RWPE1 (cell line): ENCODE measurements at regions not wholly inside any gene's neighbourhood (a gene's known extent, or its start where the extent isn't known, plus 50 kb on each side); places are given as distances from the start of the nearest gene placed in this dataset.
A peak's percentile ranks its signal among the peaks of the same experiment; 100 is the strongest.

Experiments used
- CTCF ChIA-PET: fragments of 350-600 bp; sonication (Branson Sonifier 250); formaldehyde crosslinking; extraction: SDS; loops from one replicate; lab custom pipeline; 2021; lab: Yijun Ruan, JAX
- POLR2A ChIA-PET: fragments of 400-600 bp; formaldehyde crosslinking; extraction: SDS; loops from one replicate; lab custom pipeline; 2020; ENCODE audit warnings: antibody characterized with exemption; ENCODE audit not compliant: low non-redundant PET; lab: Yijun Ruan, JAX
- DNase-seq: peaks from one replicate; pipeline ENCODE4 v3.0.0; 2012; ENCODE audit warnings: low spot score
- H3K27ac ChIP-seq: fragments of 450-650 bp; 2 replicates; pipeline ENCODE4 v1.5.1; 2017
- TF ChIP-seq, protein P1 (sequence below): fragments of 450-650 bp; conservative IDR thresholded peaks from 2 replicates; pipeline ENCODE4 v1.5.1; 2017; ENCODE audit warnings: low read depth, mild to moderate bottlenecking

DNA sequence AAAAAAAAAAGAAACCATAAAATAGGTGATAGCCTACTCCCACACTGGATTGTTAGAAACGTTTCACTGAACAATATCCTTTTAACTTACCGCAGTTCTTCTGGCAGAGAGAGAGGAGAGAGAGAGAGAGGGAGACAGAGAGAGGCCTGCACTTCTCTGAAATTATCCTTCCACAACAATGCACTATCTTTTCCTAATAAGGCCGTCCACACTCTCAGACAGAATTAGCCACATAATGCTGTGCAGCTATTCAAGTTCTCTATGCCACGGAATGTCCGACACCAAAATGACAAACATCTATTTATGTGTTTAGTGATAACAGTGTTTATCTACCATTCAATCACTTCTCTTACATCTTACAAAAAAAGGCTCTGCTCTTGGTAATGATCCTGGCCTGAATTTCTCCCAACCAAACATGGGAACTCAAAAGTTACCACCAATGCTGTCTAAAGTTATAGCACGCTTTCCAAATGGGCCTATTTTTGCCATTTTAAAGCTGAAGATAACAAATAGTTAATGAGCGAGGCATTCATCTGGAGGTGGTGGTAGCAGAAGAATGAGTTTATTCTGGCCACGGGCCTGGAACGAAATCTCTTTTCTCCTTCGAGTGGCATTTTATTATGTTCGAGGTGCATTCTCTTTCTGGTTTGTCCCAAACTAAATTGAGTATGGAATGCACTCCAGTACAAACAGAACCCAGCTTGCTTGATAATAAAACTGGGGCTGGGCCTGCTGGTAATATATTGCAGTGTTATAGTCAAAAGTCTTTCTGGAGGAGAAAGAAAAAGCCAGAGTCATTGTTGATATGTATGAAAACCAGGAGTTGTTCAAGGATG lies 160.2 kb upstream of the SVIL start:
- H3K27ac ChIP-seq, result no peak overlapping the region

DNA sequence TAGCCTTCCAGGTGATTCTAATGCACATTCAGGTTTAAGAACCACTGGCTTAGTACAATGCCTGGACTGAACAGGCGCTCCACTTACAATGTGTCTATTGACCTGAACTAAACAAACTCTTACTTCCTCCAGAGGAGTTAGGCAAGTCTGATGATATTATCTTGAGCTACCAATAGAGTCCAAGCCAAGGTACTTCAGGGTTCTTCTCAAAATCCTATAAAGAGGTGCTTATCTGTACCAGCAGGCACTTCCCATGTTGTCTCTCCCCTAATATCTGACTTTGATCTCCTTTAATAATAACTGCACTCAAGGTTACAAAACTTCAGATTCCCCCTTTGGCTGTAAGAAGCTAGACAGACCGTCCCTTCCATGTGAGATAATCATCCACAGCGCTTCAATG lies 157.0 kb upstream of the SVIL start:
- no peak for DNase-seq
- TF ChIP-seq, protein P1, sequence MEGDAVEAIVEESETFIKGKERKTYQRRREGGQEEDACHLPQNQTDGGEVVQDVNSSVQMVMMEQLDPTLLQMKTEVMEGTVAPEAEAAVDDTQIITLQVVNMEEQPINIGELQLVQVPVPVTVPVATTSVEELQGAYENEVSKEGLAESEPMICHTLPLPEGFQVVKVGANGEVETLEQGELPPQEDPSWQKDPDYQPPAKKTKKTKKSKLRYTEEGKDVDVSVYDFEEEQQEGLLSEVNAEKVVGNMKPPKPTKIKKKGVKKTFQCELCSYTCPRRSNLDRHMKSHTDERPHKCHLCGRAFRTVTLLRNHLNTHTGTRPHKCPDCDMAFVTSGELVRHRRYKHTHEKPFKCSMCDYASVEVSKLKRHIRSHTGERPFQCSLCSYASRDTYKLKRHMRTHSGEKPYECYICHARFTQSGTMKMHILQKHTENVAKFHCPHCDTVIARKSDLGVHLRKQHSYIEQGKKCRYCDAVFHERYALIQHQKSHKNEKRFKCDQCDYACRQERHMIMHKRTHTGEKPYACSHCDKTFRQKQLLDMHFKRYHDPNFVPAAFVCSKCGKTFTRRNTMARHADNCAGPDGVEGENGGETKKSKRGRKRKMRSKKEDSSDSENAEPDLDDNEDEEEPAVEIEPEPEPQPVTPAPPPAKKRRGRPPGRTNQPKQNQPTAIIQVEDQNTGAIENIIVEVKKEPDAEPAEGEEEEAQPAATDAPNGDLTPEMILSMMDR, result no peak
- ChIA-PET POLR2A (no interaction called here), CTCF (interaction anchor here (0.6 to 0.8 kb wide), 2 partner anchors 66 to 131 kb away, joined by 3 to 5 read pairs; no protein-coding TSS in a partner anchor)
- H3K27ac ChIP-seq, result no peak overlapping the region

More for the DNA sequence above, 160.2 kb upstream of the SVIL start:
- ChIA-PET POLR2A (no interaction called here), CTCF (interaction anchor here (0.7 kb wide), 1 partner anchor 9 kb away, joined by 4 read pairs; no protein-coding TSS in a partner anchor)
- DNase-seq, result no peak
- TF ChIP-seq, protein P1, result no peak

DNA sequence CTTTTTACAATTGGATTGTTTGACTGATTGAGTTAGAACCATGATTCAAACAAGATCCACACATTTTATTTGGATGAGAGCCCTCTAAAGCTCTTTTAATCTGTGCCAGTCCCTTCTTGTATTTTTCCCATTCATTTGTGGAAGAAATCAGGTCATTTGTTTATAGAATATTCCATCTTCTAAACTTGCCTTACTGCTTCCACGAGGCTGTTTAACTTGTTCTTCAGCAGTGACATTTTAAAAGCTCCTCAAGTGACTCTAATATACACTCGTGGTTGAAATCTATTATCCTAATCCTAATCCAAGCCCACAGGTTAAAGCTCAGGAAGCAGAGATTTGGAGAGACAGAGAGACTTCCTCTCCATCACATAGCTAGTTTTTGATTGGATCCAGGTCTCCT lies 155.4 kb upstream of the SVIL start:
- DNase-seq, result no peak
- POLR2A ChIA-PET, result no interaction called here

DNA sequence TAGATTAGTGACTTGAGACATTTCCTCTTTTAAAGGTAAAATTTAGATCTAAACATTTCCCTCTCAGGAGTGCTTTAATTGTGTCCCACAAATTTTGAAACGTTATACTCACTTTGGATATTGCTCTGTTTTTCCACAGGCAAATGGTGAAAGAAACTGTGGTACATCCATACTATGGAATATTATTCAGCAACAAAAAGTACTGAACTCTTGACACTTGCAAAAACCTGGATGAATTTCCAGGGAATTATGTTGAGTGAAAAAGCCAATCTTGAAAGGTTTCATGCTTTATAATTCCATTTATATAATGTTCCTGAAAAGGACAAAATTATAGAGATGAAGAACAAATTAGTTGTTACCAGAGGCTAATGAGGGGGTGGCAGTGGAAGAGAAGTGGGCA lies 153.3 kb upstream of the SVIL start:
- TF ChIP-seq, protein P1, result no peak
- H3K27ac ChIP-seq, result no peak overlapping the region
- DNase-seq, result no peak
- ChIA-PET CTCF (no interaction called here), POLR2A (no interaction called here)

More for the DNA sequence above, 155.4 kb upstream of the SVIL start:
- CTCF ChIA-PET, result no interaction called here
- no peak overlapping the region for H3K27ac ChIP-seq
- TF ChIP-seq, protein P1, result no peak

DNA sequence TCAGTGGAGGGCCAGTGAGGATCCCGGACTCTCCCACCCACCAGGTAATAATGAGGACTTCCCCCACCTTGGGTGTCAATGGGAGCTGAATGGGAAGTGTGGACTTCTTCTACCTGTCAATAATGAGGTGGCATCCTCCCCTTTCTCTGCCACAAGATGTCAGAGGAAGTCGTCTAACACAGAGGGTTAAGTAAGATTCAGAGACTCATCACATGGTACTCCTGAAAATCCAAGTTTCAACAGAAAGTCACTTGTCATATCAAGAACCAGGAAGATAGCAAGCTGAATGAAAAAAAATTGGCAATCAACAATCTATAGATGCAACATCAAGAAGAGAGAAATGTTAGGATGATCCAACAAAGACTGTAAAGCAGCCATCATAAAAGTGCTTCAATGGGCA lies 150.9 kb upstream of the SVIL start:
- no peak for DNase-seq
- TF ChIP-seq, protein P1, result no peak
- H3K27ac ChIP-seq, result no peak overlapping the region
- CTCF ChIA-PET, result interaction anchor here (0.8 kb wide), 1 partner anchor 72 kb away, joined by 4 read pairs; no protein-coding TSS in a partner anchor
- POLR2A ChIA-PET, result no interaction called here

DNA sequence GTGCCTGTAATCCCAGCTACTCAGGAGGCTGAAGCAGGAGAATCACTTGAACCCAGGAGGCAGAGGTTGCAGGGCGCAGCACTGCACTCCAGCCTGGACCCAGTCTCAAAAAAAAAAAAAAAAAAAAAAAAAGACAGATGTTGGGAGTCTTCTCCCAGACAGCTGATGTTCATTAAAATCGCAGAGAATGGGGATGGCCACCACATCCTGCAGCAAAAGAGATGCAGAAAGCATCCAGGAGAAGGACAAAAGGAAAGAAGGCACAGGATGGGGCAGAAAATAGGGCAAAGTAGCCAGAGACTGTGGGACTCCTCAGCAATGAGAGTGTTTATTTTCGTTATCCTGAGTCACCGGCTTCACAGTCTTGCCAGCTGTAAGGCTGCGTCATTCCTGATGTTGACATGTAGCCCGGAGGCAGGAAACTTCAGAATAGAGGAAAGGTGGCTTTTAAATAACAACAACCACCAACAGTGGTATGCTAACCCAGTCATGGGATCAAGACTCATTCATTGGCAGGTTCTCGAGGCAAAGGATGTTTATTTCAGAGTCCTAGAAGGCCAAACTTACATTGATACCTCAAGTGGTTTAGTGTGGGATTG lies 149.5 kb upstream of the SVIL start:
- DNase-seq, result peak; percentile 94
- ChIA-PET POLR2A (no interaction called here), CTCF (no interaction called here)
- TF ChIP-seq, protein P1, result no peak
- peak overlapping the region; percentile 74 for H3K27ac ChIP-seq
